HS-5 (cell line): ENCODE measurements at regions not wholly inside any gene's neighbourhood (a gene's known extent, or its start where the extent isn't known, plus 50 kb on each side); places are given as distances from the start of the nearest gene placed in this dataset.
A peak's percentile ranks its signal among the peaks of the same experiment; 100 is the strongest.
"Not testable (repeated sequence)": the region's sequence is repeated elsewhere in the genome, so short reads cannot be mapped to it uniquely, and the experiment has no call there.

Experiments used
- DNase-seq: peaks from one replicate; pipeline ENCODE4 v3.0.0-alpha.2; 2012; ENCODE audit warnings: low read depth

DNA sequence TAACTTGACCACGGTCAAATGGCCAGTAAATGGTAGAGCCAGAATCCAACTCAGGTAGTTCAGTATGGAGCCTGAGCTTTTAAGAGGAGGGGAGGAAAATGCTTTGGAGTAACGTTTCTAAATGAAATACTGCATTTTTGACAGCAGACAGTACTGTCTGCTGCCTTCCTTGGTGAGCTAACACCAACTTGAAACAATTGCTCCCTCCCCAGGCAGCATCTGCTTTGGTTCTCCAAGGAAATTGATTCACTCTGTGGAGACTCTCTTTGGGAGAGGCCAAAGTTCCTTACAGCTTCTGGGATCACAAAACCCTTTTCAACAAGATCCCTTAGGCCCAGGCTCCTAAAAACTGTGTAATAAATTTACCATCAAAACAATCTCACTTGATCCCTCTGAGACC lies 75.2 kb upstream of the SSBP2 start:
- DNase-seq = no peak

DNA sequence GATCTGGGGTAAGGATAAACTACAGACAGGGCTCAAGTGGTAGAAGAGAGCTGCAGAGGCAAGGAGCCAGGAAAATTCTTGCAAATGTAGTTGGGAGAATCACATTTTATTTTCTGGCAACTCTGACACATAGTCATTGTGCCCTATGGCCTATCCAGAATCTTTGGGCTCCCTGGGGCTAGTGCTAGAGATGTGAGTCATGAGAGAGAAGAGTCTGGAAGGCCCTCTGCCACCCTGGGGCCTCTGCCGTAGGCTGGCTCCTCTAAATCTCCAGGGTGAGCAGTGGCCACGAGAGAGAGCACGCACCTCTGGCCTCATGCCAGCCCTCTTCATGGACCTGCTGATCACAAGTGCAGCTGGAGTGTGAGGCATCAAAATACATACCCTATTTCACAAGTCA lies 74.3 kb upstream of the SSBP2 start:
- peak; percentile 9 for DNase-seq

DNA sequence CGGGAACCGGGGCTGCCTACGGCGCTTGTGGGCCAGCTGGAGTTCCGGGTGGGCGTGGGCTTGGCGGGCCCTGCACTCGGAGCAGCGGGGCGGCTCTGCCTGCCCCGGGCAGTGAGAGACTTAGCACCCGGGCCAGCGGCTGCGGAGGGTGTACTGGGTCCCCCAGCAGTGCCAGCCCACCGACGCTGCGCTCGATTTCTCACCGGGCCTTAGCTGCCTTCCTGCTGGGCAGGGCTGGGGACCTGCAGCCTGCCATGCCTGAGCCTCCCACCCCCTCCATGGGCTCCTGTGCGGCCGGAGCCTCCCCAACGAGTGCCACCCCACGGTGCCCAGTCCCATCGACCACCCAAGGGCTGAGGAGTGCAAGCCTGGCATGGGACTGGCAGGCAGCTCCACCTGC lies 72.8 kb upstream of the SSBP2 start:
- DNase-seq = not testable (repeated sequence)

DNA sequence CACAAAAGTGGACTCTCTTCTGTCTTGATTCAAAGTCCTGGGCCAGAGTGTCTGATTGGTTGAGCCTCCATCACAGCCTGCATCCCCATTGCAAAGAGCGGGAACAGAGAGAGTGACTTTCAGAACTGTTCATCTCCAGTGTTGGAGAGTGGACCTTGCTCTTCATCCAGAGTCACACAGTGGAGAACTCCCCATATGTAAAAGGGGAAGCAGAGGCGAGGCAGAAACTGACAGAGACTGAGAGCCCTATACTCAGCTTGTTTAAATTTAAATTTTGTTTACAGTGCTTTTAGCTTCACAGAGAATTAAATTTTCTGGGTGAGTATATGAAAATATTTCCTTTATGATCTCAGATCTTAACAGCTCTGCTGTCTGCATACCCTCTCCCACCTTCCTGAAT lies 70.0 kb upstream of the SSBP2 start:
- no peak for DNase-seq

DNA sequence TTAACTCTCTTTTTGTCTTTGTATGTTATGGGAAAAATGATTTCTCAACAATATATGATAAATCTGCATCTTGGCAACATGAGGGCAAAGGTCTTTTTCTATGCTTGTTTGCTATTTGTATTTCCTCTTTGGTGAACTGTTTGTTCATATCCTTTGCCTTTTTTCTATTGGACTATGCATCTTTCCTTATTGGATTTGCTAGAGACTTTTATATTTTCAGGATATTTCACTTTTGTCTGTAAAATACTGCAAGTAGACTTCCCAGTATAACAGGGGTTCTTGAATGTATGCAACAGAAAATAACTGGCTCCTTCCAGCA lies 69.4 kb upstream of the SSBP2 start:
- no peak for DNase-seq

DNA sequence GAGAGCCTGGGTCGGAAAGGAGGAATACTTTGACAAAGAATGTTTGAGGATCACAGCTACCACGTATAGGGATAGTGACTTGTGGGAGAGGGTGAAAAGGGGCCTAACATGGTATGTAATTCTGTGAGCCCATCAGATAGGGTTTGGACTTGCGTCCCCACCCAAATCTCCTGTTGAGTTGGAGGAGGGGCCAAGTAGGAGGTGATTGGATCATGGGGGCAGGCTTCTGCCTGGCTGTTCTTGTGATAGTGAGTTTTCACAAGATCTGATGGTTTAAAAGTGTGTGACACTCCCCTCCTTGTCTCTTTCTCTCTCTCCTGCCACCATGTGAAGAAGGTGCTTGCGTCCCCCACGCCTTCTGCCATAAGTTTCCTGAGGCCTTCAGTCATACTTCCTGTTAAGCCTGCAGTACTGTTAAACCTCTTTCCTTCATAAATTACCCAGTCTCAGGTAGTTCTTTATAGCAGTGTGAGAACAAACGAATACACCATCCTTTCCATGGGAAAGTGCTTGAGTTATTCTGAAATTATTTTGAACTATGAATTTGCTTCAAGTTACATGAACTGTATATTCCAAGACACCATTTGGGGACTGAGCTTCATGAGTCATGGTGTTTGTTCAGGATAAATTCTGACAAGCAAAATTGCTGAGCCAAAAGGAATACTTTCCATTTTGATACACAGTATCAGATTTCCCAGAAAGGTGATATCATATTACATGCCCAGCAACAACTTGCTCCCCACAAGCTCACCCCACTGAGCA lies 68.8 kb upstream of the SSBP2 start:
- no peak for DNase-seq

DNA sequence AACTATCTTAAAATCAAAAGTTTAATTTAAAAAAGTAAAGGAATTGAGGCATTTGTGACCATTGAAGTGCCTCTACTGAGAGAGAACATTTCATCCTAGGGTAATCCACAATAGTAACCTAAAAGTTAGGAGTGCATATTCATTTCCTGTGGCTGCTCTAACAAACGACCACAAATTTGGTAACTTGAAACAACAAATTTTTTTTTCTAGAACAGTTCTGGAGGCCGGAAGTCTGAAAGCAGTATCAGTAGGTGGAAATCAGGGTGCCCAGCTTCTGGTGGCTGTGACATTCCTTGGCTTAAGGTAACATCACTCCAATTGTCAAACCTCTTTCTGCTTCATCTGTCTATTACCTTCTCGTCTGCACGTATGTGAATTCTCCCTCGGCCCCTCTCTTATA lies 67.1 kb upstream of the SSBP2 start:
- DNase-seq = no peak

DNA sequence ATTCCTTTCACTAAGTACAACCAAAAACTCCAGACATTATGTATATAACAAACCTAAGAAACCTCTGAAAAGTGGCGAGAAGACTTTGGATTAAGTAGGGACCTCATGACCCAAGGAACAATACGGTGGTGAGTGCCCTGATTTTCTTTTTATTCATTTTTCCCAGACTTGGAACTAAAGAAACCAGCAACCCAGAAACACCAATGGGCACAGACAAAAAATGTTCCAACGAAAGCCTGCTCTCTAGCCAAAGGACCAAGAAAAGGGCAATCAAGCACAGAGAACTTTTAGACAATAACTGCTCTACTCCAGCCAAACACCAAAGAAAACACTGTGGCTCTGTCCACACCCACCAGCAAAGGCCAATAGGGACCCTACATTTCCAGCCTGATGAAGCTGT lies 66.2 kb upstream of the SSBP2 start:
- no peak for DNase-seq

DNA sequence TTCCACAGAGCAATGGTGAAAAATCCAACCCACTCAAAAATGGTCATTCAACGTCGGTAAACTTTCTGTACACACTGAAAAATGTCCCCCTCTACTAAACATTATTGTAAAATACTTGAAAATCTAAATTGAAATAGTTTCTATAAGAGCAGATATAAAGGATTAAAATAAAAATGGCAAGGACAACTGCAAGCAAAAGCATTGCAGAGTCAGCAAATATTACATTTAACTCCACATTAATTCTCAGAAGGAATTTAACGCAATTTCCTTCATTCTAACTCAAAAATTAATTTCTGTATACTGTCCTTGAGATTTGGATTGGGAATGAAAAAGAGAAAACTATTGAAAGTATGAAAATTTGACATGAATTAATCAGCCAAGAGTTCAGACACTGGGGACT lies 64.4 kb upstream of the SSBP2 start:
- no peak for DNase-seq

DNA sequence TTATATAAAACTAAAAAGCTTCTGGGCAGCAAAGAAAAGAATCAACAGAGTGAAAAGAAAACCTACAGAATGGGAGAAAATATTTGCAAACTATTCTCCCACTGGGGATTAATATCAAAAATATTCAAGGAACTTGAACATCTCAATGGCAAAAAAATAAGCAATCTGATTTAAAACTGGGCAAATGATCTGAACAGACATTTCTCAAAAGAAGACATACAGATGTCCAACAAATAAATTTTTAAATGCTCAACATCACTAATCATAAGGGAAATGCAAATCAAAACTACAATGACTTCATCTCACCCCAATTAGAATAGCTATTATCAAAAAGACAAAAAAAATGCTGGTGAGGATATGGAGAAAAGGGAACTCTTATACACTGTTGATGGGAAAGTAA lies 57.2 kb upstream of the SSBP2 start:
- DNase-seq = no peak

DNA sequence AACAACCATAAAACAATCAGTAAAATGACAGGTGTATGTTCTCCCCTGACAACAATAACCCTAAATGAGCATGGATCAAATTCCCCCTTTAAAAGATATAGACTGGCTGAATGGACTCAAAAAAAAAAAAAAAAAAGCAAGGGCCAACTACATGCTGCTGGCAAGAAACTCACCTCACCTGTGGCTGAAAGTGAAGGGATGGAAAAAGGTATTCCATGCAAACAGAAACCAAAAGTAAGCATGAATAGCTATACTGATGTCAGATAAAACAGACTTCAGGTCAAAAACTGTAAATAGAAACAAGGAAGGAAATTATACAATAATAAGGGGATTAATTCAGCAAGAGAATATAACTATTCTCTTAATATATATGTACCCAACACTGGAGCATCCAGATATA lies 54.2 kb upstream of the SSBP2 start:
- DNase-seq = no peak

DNA sequence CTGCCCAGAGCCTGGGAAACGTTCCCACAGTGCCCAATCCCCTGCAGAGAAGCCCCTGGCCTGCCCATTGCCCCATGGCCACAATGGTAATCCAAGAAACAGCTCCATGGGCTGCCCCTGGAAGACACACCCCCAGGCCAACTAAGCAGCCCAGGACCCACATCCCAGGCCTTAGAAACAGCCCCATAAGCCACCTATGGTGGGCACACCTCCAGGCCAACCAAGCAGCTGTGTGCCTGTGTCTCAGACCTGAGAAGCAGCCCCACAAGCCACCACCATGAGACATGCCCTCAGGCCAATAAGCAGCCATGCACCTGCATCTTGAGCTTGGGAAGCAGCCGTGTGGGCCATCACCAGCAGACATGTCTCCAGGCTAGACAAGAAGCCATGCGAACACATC lies 52.9 kb upstream of the SSBP2 start:
- DNase-seq = no peak

DNA sequence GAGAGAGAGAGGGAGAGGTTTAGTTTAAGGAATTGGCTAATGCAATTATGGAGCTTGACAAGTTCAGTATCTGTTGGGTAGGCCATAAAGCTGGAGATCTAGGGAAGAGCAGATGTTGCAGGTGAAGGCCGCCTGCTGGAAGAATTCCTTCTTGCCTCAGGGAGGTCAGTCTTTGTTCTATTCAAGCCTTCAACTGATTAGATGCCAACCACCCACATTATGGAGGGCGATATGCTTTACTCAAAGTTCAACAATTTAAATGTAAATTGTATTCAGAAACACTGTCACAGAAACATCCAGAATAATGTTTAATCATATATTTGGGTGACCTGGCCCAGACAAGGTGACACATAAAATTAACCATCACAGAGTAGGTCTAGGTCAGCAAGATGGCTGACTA lies 51.7 kb upstream of the SSBP2 start:
- DNase-seq = no peak

DNA sequence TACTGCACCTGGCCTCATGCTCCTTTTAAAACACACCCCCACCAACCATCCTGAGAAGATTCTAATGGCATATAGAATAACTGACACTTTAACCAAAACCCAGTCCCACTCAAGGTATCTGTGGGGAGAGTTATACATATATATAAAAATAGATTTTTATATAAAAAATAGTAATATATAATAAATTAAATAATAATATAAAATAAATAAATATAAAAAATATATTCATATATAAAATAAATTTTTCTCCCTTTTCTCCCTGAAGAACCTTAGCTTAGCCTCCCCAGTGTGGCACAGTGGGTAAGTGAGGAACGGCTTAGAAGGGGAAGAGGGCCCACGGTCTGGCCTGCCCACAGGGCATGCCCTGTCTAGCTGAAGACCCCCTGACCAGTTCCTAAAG lies 51.1 kb upstream of the SSBP2 start:
- no peak for DNase-seq

DNA sequence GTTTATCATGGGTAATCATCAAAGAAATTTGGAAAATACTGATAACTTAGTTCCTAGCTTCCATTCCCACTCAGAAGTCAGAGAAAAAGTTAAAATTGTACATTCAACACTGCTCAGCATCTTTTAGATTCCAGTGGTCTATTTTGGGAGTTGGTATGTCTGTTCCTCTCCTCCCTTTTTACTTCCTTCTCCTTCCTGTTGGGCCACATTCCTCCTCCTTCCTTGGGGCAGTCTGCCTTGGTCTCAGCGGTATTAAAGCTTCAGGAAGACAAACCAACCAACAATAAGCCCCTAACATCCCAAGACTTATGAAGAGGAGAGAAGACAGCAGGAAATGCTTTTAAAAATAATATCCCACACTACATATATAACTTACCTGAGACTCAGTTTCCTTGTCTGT lies 49.9 kb upstream of the SSBP2 start:
- no peak for DNase-seq
